ENCODE measurements at regions not wholly inside any gene's neighbourhood (a gene's known extent, or its start where the extent isn't known, plus 50 kb on each side); places are given as distances from the start of the nearest gene placed in this dataset.
"Not testable (repeated sequence)": the region's sequence is repeated elsewhere in the genome, so short reads cannot be mapped to it uniquely, and the experiment has no call there.

GRCh38 chr1:104172243-104172681 is 422.6 kb downstream of the AMY1C start:
- no peak for DNase-seq

- DNase-seq: no peak
These were observed 432.6 kb downstream of the AMY1C start for GRCh38 chr1:104182251-104182650.

DNA sequence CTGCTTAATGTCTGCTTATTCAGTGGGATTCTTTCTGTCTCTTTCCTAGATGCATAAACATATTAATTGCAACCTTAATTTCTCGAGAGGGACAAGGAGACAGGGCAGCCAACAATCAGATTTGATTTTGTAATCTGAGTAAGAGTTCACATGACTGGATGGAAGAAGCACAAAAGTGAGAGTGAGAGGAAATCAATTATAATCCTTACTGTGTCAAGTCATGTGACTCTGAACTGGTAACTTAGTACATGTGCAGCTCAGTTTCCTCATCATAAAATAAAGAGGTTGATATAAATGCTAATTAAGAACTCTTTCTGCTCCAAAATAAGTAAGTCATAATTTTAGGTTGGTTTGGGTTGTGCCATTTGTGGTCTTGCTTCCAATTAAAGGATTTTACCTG is 439.5 kb downstream of the AMY1C start:
- DNase-seq: no peak

GRCh38 chr1:104190821-104191220 is 441.1 kb downstream of the AMY1C start:
- no peak for DNase-seq

GRCh38 chr1:104195395-104195794 is 445.7 kb downstream of the AMY1C start:
- DNase-seq: no peak

GRCh38 chr1:104196136-104196535 is 446.4 kb downstream of the AMY1C start:
- DNase-seq: no peak

DNA sequence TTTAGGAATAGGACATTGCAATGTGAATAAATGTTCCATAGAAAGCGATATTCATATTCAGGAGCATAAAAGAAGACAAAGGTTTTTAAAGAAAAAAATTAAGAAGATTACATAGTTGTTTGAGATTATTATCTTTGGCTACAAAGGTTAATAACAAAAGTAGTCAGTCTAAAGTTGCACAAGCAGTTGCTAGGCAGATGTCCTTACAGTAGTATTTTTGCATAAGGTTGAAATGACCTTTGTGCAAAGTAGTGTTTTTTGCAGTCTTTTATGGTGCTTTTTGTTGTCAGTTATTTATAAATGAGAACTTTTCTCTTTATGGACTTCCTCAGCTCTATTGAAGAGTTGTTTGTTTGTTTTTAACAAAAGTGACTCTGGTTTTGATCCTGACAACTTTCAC is 447.8 kb downstream of the AMY1C start:
- DNase-seq: no peak

- no peak for DNase-seq
These were observed 462.5 kb downstream of the AMY1C start for GRCh38 chr1:104212239-104212638.

GRCh38 chr1:104217395-104217986 is 467.8 kb downstream of the AMY1C start:
- DNase-seq: not testable (repeated sequence)

DNA sequence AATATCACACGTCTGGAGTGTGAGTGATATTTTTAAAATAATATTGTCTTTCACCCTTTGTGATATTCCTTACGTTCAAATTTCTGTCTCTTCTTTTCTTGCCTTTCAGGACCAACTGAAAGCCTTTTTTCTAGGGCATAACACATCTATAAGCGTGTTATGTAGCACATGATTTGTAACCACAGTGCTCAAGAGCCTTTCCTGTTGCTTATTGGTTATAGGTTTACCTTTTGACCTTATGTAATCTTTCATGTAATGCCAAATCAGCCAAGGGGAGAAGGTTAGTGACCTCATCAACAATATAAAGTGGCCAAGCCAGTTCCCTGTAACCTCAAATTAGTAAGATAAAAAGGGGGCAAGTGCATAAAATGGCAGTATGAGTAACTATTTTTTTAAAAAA is 480.2 kb downstream of the AMY1C start:
- DNase-seq: no peak

- DNase-seq: no peak
These were observed 482.0 kb downstream of the AMY1C start for GRCh38 chr1:104231676-104232075.

DNA sequence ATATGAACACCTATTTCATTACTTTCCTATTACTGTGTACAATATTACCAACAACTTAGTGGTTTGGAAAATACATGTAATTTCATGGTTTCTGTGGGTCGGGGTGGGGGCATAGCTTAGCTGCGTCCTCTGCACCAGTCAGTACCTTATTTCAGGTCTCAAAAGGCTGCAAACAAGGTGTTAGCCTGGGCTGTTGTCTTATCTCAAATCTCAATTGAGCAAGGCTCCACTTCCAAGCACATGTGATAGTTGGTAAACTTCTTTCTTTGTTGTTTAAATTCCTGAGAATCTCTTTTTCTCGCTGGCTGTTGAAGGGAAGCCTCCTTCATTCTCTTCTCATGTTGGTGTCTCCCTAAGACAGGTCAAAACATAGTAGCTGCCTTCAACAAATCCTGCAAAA is 485.4 kb downstream of the AMY1C start:
- DNase-seq: no peak

GRCh38 chr1:104238991-104239390 is 489.3 kb downstream of the AMY1C start:
- no peak for DNase-seq

DNA sequence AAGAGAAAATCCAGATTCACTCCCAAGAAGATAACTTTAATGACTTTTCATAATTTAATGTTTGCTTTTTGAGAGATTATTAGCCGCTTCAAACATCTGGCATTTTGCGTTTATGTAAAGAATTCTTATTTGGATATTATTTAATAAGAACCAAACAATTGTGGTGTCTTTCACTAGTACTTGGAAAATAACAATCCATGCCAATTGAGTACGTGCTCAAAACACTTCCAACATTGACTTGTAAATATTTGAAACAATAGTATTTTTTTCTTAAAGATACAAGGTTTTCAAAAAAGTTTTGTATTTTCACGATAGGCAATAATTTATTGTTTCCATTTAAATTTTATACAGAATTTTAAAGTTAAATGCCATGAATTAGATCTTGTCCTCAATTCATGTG is 498.7 kb downstream of the AMY1C start:
- DNase-seq: no peak

GRCh38 chr1:104259481-104259880 is 509.8 kb downstream of the AMY1C start:
- DNase-seq: no peak

- DNase-seq: not testable (repeated sequence)
These were observed 513.4 kb downstream of the AMY1C start for GRCh38 chr1:104263110-104263509.

DNA sequence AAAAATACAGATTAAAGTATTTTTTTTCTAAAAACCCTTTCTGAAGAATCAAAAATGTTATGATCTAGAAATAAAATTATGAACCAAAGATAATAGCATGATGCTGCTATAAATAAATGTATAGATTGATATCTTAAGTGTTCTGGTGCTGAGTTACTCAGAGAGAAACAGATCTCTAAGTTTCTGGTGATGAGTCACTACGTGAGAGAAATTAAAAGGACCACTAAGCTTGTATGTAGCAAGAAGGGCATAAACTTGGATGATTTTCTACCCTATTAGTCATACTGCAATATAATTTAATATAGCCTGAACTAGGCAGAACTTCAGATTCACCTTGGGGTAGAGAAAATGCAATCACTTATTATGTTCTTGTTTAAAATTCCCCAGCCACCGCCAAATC is 514.8 kb downstream of the AMY1C start:
- DNase-seq: no peak

GRCh38 chr1:104265163-104265562 is 515.5 kb downstream of the AMY1C start:
- no peak for DNase-seq

DNA sequence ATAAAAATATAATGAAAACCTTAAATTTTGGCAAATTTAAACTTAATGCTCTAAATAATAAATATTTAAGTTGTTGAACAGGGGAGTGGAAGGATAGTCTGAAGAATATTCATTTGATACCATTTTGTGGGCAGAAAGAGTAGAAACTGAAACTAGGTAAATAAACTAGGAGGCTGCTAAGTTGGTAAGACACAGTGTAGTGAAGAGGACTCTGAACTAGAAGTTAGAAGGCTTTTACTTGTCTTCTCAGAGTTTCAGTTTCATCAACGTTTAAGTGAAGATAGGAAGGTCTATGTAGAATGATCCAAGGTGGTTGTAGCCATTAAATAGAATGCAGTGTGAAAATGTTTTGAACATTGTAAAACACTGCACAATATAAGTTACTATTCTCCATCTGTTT is 516.9 kb downstream of the AMY1C start:
- no peak for DNase-seq

GRCh38 chr1:104288322-104288721 is 538.6 kb downstream of the AMY1C start:
- not testable (repeated sequence) for DNase-seq

- no peak for DNase-seq
These were observed 541.5 kb downstream of the AMY1C start for GRCh38 chr1:104291156-104291555.

DNA sequence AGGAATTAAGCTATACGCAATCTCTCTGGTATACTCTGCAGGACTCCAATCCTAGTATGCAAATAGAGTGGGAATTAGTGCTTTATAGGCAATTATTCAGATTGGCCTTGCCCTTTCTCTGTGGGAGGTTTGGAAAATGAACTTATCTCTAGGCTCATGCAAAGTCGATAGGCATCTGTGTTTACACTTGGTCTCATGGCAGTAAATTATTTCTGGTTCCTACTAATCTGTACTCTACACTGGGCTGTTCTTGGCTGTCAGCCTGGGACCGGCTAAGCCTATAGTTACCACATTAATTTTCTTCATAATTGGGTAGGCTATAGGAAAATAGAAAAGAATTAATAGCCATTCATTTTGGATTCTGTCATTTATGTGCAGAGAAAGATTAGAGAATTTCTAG is 544.6 kb downstream of the AMY1C start:
- no peak for DNase-seq

DNA sequence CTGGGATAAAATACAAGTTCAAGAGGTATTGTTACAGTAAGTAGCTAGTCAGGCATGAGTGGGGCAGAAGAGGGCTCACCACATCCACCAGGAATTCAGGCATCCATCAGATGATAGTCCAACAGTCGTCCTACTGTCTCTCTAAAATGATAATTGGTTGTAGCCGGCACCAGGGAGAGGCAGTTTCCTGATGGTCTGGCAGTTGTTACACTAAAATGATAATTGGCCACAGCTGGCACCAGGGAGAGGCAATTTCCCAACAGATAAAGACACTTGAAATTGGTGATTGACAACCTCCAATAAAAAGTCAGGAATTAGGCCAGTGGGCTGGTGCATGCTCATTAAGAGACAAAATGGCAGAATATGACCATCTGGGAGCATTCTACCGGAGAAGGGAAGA is 545.8 kb downstream of the AMY1C start:
- no peak for DNase-seq

DNA sequence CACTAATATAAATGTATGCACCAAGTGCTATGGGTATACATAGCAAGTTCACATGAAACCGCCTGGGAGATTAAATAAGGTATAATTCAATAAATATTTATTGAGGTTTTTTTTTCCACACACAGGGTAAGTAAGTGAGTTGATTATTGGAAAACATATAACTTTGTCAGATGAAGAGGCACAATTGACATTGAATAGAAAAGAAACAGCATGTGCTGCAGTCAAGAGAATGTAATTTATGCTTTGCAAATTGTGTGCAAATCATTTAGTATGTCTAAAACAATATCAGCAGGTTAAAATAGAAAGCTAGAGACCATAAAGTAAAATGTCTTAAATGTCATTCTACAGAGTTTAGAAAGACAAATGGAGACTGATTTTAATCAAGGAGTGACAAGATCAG is 560.0 kb downstream of the AMY1C start:
- DNase-seq: no peak

DNA sequence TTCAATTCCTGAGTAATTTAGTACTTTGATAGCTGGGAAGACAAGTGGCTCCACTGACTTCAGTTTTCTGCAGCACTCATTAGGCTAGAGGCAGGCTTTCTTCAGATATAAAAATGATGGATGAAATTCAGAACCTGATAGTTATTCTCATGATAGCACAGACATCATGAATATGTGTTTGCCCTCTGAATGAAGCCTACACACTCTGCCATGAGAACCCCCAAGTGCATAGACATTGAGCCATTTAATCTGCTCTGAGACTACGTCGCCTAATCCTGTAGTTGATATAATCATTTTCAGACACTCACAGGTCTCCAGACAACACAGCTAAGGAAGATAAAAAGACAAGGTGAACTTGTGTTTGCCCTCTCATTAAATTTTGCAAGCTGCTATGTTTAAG is 566.1 kb downstream of the AMY1C start:
- DNase-seq: no peak
